Vagina (tissue), 2 donors: ENCODE measurements at regions not wholly inside any gene's neighbourhood (a gene's known extent, or its start where the extent isn't known, plus 50 kb on each side); places are given as distances from the start of the nearest gene placed in this dataset.
"Not testable (repeated sequence)": the region's sequence is repeated elsewhere in the genome, so short reads cannot be mapped to it uniquely, and the experiment has no call there.

ENCODE experiments used
- POLR2A ChIP-seq, 2 donors: fragments of 450-650 bp; IDR thresholded peaks; one replicate each; pipeline ENCODE4 v1.6.1; 2017; ENCODE audit warnings: antibody characterized with exemption in 2 of 2, mild to moderate bottlenecking in 2 of 2, moderate library complexity in 2 of 2
- POLR2AphosphoS5 ChIP-seq, 2 donors: sonication (generic); formaldehyde crosslinking; IDR thresholded peaks; one replicate each; pipeline ENCODE4 v1.9.0; 2017; ENCODE audit warnings: antibody characterized with exemption in 2 of 2, mild to moderate bottlenecking in 2 of 2, low read depth in 1 of 2; ENCODE audit not compliant: insufficient read depth in 1 of 2
- TF ChIP-seq, protein P1 (sequence below), 3 experiments: fragments of 450-650 bp in 2 of 3; fragments of 200-600 bp in 1 of 3; sonication (generic) in 1 of 3; IDR thresholded peaks; one replicate each; pipeline ENCODE4 v1.5.1; 2017 to 2019; ENCODE audit warnings: antibody characterized with exemption in 3 of 3, mild to moderate bottlenecking in 2 of 3, moderate library complexity in 2 of 3

DNA sequence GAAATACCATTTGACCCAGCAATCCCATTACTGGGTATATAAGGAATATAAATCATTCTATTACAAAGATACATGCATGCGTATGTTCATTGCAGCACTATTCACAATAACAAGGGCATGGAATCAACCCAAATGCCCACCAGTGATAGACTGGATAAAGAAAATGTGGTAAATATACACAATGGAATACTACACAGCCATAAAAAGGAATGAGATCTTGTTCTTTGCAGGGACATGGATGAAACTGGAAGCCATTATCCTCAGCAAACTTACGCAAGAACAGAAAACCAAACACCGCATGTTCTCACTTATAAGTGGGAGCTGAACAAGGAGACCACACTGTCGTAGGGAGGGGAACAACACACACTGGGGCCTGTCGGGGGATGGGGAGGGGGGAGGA, 57.3 kb upstream of the PIP4K2A start:
- TF ChIP-seq, protein P1, sequence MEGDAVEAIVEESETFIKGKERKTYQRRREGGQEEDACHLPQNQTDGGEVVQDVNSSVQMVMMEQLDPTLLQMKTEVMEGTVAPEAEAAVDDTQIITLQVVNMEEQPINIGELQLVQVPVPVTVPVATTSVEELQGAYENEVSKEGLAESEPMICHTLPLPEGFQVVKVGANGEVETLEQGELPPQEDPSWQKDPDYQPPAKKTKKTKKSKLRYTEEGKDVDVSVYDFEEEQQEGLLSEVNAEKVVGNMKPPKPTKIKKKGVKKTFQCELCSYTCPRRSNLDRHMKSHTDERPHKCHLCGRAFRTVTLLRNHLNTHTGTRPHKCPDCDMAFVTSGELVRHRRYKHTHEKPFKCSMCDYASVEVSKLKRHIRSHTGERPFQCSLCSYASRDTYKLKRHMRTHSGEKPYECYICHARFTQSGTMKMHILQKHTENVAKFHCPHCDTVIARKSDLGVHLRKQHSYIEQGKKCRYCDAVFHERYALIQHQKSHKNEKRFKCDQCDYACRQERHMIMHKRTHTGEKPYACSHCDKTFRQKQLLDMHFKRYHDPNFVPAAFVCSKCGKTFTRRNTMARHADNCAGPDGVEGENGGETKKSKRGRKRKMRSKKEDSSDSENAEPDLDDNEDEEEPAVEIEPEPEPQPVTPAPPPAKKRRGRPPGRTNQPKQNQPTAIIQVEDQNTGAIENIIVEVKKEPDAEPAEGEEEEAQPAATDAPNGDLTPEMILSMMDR (IDR thresholded peaks at IDR 0.05), result not testable (repeated sequence)
- TF ChIP-seq POLR2A (IDR thresholded peaks at IDR 0.05); POLR2AphosphoS5 (IDR thresholded peaks at IDR 0.05; ENCODE audit: insufficient read depth in 1 of 2, low read depth in 1 of 2): not testable (repeated sequence)
